GM12892 (cell line): ENCODE measurements at regions not wholly inside any gene's neighbourhood (a gene's known extent, or its start where the extent isn't known, plus 50 kb on each side); places are given as distances from the start of the nearest gene placed in this dataset.
"Not testable (repeated sequence)": the region's sequence is repeated elsewhere in the genome, so short reads cannot be mapped to it uniquely, and the experiment has no call there.

Source experiments
- DNase-seq: peaks from one replicate; pipeline ENCODE4 v3.0.0; 2011; ENCODE audit not compliant: insufficient read length
- FAIRE-seq: peaks from 2 replicates; lab custom pipeline; 2011; peaks lifted over from hg19 to GRCh38; lab: Jason Lieb, UNC
- POLR2A ChIP-seq: IDR thresholded peaks from 2 replicates; pipeline ENCODE4 v1.6.1; 2011; ENCODE audit warnings: low read depth, low read length, control low read depth
- POLR2AphosphoS5 ChIP-seq: IDR thresholded peaks from 2 replicates; pipeline ENCODE4 v1.6.1; 2011; ENCODE audit warnings: low read depth, low read length, control low read depth
- TAF1 ChIP-seq: IDR thresholded peaks from 2 replicates; pipeline ENCODE4 v1.6.1; 2011; ENCODE audit warnings: low read depth, mild to moderate bottlenecking, control low read depth, low read length, borderline replicate concordance

GRCh38 chr14:43155258-43155657 is 1351.8 kb downstream of the FSCB start:
- FAIRE-seq (no peak), DNase-seq (no peak)
- no peak for TF ChIP-seq POLR2A
- no peak for TF ChIP-seq TAF1
- TF ChIP-seq POLR2AphosphoS5 = no peak

GRCh38 chr14:43147485-43147884 is 1359.6 kb downstream of the FSCB start:
- no peak for TF ChIP-seq POLR2AphosphoS5
- no peak for TF ChIP-seq TAF1
- TF ChIP-seq POLR2A = no peak
- FAIRE-seq (no peak), DNase-seq (no peak)

- DNase-seq (no peak), FAIRE-seq (no peak)
- TF ChIP-seq POLR2A = no peak
- TF ChIP-seq TAF1 = no peak
- no peak for TF ChIP-seq POLR2AphosphoS5
Observed at GRCh38 chr14:43145361-43145760, 1361.7 kb downstream of the FSCB start.

GRCh38 chr14:43143106-43143505 is 1364.0 kb downstream of the FSCB start:
- DNase-seq = no peak
- TF ChIP-seq TAF1 (no peak), POLR2AphosphoS5 (no peak), POLR2A (no peak)
- no peak for FAIRE-seq

- FAIRE-seq (no peak), DNase-seq (no peak)
Observed at GRCh38 chr14:43141636-43142191, 1365.4 kb downstream of the FSCB start.

GRCh38 chr14:43140453-43140852 is 1366.6 kb downstream of the FSCB start:
- FAIRE-seq (no peak), DNase-seq (no peak)
- TF ChIP-seq TAF1 (no peak), POLR2AphosphoS5 (no peak), POLR2A (no peak)

More at GRCh38 chr14:43141636-43142191, 1365.4 kb downstream of the FSCB start:
- no peak for TF ChIP-seq TAF1

- no peak for DNase-seq
- FAIRE-seq = no peak
- TF ChIP-seq TAF1 (no peak), POLR2A (no peak)
Observed at GRCh38 chr14:43135877-43136411, 1371.1 kb downstream of the FSCB start.

- DNase-seq (no peak), FAIRE-seq (no peak)
- TF ChIP-seq POLR2AphosphoS5 = no peak
- no peak for TF ChIP-seq TAF1
- TF ChIP-seq POLR2A = no peak
Observed at GRCh38 chr14:43132441-43132840, 1374.6 kb downstream of the FSCB start.

GRCh38 chr14:43128429-43128828 is 1378.7 kb downstream of the FSCB start:
- not testable (repeated sequence) for FAIRE-seq, DNase-seq

GRCh38 chr14:43127874-43128273 is 1379.2 kb downstream of the FSCB start:
- DNase-seq, FAIRE-seq: not testable (repeated sequence)

GRCh38 chr14:43123544-43123943 is 1383.5 kb downstream of the FSCB start:
- TF ChIP-seq TAF1 = no peak
- no peak for TF ChIP-seq POLR2A
- TF ChIP-seq POLR2AphosphoS5 = no peak
- no peak for FAIRE-seq
- no peak for DNase-seq

- no peak for TF ChIP-seq TAF1
- FAIRE-seq (no peak), DNase-seq (no peak)
Observed at GRCh38 chr14:43119672-43120071, 1387.4 kb downstream of the FSCB start.

GRCh38 chr14:43116341-43116740 is 1390.7 kb downstream of the FSCB start:
- DNase-seq = no peak
- no peak for TF ChIP-seq POLR2A
- no peak for TF ChIP-seq TAF1
- TF ChIP-seq POLR2AphosphoS5 = no peak
- no peak for FAIRE-seq

GRCh38 chr14:43105305-43105704 is 1401.8 kb downstream of the FSCB start:
- no peak for TF ChIP-seq POLR2AphosphoS5
- no peak for TF ChIP-seq TAF1
- TF ChIP-seq POLR2A = no peak
- FAIRE-seq = no peak

More at GRCh38 chr14:43105305-43105704, 1401.8 kb downstream of the FSCB start:
- DNase-seq = no peak
